Adrenal gland (tissue), 5 donors: ENCODE measurements at regions not wholly inside any gene's neighbourhood (a gene's known extent, or its start where the extent isn't known, plus 50 kb on each side); places are given as distances from the start of the nearest gene placed in this dataset.
"Not testable (repeated sequence)": the region's sequence is repeated elsewhere in the genome, so short reads cannot be mapped to it uniquely, and the experiment has no call there.

ENCODE experiments used
- CTCF ChIP-seq, 6 experiments: fragments of 450-650 bp in 4 of 6; fragments of 200-600 bp in 2 of 6; sonication (generic) in 1 of 6; IDR thresholded peaks; 1 replicate in 5 of 6; 2 replicates in 1 of 6; pipeline versions ENCODE4 v1.5.1 to v1.8.0; 2016 to 2021; ENCODE audit warnings: antibody characterized with exemption in 6 of 6, mild to moderate bottlenecking in 2 of 6, moderate library complexity in 1 of 6
- POLR2A ChIP-seq, 2 donors: fragments of 450-650 bp; IDR thresholded peaks; one replicate each; pipeline ENCODE4 v1.6.1; 2017; ENCODE audit warnings: antibody characterized with exemption in 2 of 2, mild to moderate bottlenecking in 2 of 2, moderate library complexity in 1 of 2
- donor health status: DM: no; HTN: no; CAD: no.

- TF ChIP-seq CTCF, POLR2A (IDR thresholded peaks at IDR 0.05): not testable (repeated sequence)
These were observed 142.6 kb upstream of the P2RY1 start for GRCh38 chr3:152692326-152692725.
